Ovary (tissue), 3 donors: ENCODE measurements at regions not wholly inside any gene's neighbourhood (a gene's known extent, or its start where the extent isn't known, plus 50 kb on each side); places are given as distances from the start of the nearest gene placed in this dataset.

ENCODE experiments used
- CTCF ChIP-seq, 3 donors: fragments of 450-650 bp in 2 of 3; fragments of 200-600 bp in 1 of 3; IDR thresholded peaks; one replicate each; pipeline versions ENCODE4 v1.5.1 to v1.8.0; 2016 to 2022; ENCODE audit warnings: antibody characterized with exemption in 3 of 3, mild to moderate bottlenecking in 1 of 3
- EP300 ChIP-seq: sonication (generic); formaldehyde crosslinking; IDR thresholded peaks from one replicate; pipeline ENCODE4 v1.6.1; 2017; ENCODE audit warnings: antibody characterized with exemption
- POLR2A ChIP-seq: fragments of 450-650 bp; IDR thresholded peaks from one replicate; pipeline ENCODE4 v1.6.1; 2017; ENCODE audit warnings: antibody characterized with exemption, mild to moderate bottlenecking, moderate library complexity
- donor health status: DM: no; HTN: no; CAD: no.

- TF ChIP-seq CTCF (IDR thresholded peaks at IDR 0.05): no peak
- no peak for TF ChIP-seq POLR2A
- no peak for TF ChIP-seq EP300
These were observed 128.8 kb upstream of the CD93 start for GRCh38 chr20:23214903-23215302.
